ENCODE measurements at regions not wholly inside any gene's neighbourhood (a gene's known extent, or its start where the extent isn't known, plus 50 kb on each side); places are given as distances from the start of the nearest gene placed in this dataset.
"Not testable (repeated sequence)": the region's sequence is repeated elsewhere in the genome, so short reads cannot be mapped to it uniquely, and the experiment has no call there.

DNA sequence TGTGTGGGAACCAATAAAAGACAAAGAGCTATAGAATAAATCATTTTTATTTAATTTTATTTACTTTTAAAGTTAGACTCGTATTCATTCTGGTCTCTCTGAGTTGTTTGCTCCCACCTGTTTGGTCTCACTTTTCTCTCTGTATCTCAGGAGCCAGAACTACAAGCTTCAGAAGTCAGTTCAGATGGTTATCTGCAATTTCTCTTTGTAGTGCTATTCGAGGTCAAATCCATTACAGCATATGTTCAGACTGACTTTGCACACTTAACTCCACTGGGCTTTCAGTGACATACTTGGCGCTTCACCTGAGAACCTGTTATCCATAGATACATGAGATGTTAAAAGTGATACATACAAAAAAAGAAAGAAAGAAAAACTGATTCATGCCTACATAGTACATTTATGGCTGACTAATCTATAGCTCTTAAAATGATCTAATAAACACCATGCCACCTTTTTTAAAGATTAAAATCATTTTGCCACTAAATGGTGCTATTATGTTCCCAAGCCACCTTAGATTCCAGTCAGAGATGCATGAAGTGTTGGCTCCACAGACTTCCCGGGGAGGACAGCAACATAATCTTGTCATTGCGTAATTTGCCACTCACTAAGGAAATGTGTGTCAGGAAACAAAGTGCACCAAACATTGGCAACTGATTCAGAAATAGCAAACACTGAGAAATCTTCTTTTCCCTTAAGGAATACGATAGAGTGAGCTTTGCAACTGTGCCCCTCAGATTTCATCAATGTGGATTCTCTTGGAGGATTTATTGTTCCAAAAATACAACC, 396.7 kb downstream of the HACE1 start:
- no peaks in the 10 kb centered on the region for H3K36me3 ChIP-seq
- peaks cover 4% of the 10 kb centered on the region for H3K4me1 ChIP-seq
- no peaks in the 10 kb centered on the region for H3K27me3 ChIP-seq
- TF ChIP-seq, protein P1, sequence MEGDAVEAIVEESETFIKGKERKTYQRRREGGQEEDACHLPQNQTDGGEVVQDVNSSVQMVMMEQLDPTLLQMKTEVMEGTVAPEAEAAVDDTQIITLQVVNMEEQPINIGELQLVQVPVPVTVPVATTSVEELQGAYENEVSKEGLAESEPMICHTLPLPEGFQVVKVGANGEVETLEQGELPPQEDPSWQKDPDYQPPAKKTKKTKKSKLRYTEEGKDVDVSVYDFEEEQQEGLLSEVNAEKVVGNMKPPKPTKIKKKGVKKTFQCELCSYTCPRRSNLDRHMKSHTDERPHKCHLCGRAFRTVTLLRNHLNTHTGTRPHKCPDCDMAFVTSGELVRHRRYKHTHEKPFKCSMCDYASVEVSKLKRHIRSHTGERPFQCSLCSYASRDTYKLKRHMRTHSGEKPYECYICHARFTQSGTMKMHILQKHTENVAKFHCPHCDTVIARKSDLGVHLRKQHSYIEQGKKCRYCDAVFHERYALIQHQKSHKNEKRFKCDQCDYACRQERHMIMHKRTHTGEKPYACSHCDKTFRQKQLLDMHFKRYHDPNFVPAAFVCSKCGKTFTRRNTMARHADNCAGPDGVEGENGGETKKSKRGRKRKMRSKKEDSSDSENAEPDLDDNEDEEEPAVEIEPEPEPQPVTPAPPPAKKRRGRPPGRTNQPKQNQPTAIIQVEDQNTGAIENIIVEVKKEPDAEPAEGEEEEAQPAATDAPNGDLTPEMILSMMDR (IDR thresholded peaks at IDR 0.05; ENCODE audit: low read depth, low read length): no peak
- DNase-seq: no peak
- no peak overlapping the region for H3K4me3 ChIP-seq (ENCODE audit: low read depth, low read length)
- no peaks in the 10 kb centered on the region for H3K9me3 ChIP-seq

DNA sequence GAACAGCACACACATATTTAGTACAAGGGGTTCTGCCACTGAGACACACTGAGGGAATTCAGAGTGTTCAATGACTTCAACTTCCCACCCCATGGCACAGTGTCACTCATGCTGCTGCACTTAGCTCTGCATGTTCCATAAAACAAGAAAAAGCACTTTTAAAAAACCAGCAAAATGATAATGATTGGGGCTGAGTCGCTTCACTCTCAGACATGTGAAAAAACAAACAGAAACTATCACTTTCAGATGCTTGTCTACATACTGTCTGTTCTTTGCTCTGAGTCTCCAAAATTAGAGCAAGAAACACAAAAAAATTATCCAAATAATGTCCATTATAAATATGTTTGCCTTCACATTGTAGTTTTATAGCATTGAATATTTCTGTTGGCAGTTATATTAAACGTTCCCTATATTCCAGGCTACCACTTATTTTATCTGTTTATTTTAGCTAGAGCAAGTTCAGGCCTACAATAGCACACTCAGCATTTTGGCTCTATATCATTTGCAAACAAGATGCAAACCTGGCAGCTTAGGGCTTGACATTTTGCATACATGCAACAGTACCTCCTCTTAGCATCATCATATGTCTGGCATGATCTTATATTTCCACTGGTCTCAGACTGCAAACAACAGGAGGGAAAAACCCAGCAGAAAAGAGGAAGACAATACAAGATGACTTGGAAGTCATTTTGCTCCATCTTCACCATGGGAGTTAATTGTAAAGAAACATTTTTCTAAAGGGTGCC, 398.8 kb downstream of the HACE1 start:
- Histone ChIP-seq H3K4me1 (peaks cover 4% of the 10 kb centered on the region), H3K4me3 (ENCODE audit: low read depth, low read length) (no peak overlapping the region)
- no peak for DNase-seq

DNA sequence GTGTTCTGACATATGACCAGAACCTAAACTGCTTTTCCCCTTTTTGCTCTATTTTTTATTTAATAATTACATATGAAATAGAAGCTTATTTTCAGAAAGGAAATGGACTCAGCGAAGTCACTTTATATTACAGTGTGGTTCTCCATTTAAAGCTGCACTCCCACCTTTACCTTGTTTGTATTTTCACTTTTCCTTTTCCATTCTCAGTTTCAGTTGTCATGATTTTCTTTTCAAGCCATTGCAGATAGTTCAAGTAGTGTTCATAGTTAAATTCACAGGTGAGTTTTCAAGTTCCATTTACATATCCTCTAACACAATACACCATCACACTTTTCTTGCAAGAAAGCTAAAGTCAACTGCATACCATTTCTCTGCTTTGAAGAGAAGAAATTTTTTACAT, 400.2 kb downstream of the HACE1 start:
- no peak for DNase-seq
- TF ChIP-seq, protein P1 (IDR thresholded peaks at IDR 0.05; ENCODE audit: low read depth, low read length): no peak
- H3K4me1 ChIP-seq: peaks cover 4% of the 10 kb centered on the region

More for the DNA sequence above, 398.8 kb downstream of the HACE1 start:
- Histone ChIP-seq H3K27me3 (no peaks in the 10 kb centered on the region), H3K36me3 (no peaks in the 10 kb centered on the region), H3K9me3 (no peaks in the 10 kb centered on the region)
- TF ChIP-seq, protein P1 (IDR thresholded peaks at IDR 0.05; ENCODE audit: low read depth, low read length): no peak

DNA sequence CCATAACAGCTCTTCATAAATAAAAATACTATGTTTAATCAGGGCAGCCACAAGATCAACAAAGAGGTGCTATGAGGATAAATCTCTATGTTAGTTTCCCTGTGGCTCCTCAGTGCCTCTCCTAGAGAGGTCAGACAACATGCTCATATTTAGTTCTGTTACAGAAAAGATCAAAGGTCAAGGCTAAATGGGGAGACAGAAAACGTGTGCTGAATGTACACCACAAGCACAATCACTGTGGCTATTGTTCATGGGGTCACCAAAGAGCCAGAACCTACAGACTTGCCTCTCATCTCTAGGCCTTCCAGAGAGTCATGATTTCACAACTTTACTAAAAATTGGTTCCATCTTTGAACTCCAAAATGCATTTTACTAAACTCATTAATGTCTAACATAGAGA, 409.8 kb downstream of the HACE1 start:
- H3K36me3 ChIP-seq: no peaks in the 10 kb centered on the region
- no peaks in the 10 kb centered on the region for H3K27me3 ChIP-seq
- H3K4me3 ChIP-seq (ENCODE audit: low read depth, low read length): no peak overlapping the region
- H3K9me3 ChIP-seq: no peaks in the 10 kb centered on the region
- H3K4me1 ChIP-seq: no peaks in the 10 kb centered on the region
- TF ChIP-seq, protein P1 (IDR thresholded peaks at IDR 0.05; ENCODE audit: low read depth, low read length): no peak
- no peak for DNase-seq

More for the DNA sequence above, 400.2 kb downstream of the HACE1 start:
- no peaks in the 10 kb centered on the region for H3K36me3 ChIP-seq
- H3K9me3 ChIP-seq: no peaks in the 10 kb centered on the region
- no peak overlapping the region for H3K4me3 ChIP-seq (ENCODE audit: low read depth, low read length)
- H3K27me3 ChIP-seq: no peaks in the 10 kb centered on the region

DNA sequence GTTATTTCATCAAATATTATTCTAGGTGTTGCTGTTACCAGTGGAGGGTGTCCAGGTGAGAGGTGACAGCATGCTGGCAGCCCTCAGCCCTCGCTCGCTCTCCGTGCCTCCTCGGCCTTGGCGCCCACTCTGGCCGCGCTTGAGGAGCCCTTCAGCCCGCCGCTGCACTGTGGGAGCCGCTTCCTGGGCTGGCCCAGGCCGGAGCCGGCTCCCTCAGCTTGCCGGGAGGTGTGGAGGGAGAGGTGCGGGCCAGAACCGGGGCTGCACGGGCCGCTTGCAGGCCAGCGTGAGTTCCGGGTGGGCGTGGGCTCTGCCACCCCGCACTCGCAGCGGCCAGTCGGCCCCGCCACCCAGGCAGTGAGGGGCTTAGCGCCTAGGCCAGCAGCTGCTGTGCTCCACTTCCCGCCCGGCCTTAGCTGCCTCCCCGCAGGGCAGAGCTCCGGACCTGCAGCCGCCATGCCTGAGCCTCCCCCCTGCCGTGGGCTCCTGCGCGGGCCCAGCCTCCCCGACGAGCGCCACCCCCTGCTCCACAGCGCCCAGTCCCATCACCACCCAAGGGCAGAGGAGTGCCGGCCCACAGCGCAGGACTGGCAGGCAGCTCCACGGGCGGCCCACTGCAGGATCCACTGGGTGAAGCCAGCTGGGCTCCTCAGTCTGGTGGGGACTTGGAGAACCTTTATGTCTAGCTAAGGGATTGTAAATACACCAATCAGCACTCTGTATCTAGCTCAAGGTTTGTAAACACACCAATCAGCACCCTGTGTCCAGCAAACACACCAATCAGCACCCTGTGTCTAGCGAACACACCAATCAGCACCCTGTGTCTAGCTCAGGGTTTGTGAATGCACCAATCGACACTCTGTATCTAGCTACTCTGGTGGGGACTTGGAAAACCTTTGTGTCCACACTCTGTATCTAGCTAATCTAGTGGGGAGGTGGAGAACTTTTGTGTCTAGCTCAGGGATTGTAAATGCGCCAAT, 413.3 kb downstream of the HACE1 start:
- DNase-seq; H3K36me3 ChIP-seq; H3K4me1 ChIP-seq; H3K27me3 ChIP-seq; H3K4me3 ChIP-seq (ENCODE audit: low read depth, low read length); H3K9me3 ChIP-seq: not testable (repeated sequence)

DNA sequence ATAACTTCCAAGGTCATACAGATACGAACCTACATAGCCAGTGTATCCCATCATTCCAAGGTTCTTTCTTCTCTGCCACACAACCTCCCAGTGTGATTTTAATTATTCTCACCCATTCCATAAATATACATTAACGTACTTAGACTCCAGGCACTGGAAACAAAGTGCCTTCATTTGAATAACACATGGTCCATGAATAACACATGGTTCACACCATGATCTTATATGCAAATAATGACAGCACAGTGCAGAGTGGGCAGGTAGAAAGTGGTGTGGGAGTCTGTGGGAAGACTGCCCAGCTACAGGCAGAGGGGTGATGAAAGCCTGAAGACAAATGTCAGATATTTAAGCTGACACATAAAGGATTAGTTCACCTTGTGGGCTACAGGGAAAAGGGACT, 425.2 kb downstream of the HACE1 start:
- no peak overlapping the region for H3K4me3 ChIP-seq (ENCODE audit: low read depth, low read length)
- H3K36me3 ChIP-seq: no peaks in the 10 kb centered on the region
- no peaks in the 10 kb centered on the region for H3K9me3 ChIP-seq
- TF ChIP-seq, protein P1 (IDR thresholded peaks at IDR 0.05; ENCODE audit: low read depth, low read length): no peak
- H3K27me3 ChIP-seq: no peaks in the 10 kb centered on the region
- no peak for DNase-seq
- H3K4me1 ChIP-seq: no peaks in the 10 kb centered on the region

Data from BE2C (cell line).